C1 segment of cervical spinal cord (tissue), 14 donors: ENCODE measurements at regions not wholly inside any gene's neighbourhood (a gene's known extent, or its start where the extent isn't known, plus 50 kb on each side); places are given as distances from the start of the nearest gene placed in this dataset.

Source experiments
- DNase-seq, 14 donors: peaks; one replicate each; lab custom pipeline; 2025; lab: John Stamatoyannopoulos, UW

GRCh38 chr13:83333614-83334388 is 548.5 kb downstream of the SLITRK1 start:
- no peak for DNase-seq

DNA sequence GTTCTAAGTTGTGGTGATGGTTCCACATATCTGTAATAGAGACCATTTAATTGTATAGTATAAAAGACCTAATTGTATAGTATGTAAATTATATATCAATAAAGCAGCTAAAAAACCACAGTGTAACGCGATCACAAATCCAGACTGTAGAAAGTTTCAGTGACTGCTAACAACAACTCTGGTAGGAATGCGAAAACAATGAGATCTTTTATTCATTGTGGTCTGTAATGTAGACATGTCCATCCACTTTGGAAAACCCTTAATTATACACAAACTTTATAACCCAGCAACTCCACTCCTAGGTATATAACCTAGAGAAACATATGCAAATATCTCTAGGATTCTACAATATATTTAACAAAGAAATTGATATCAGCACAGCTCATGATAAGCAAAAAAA is 549.5 kb downstream of the SLITRK1 start:
- DNase-seq, result no peak

GRCh38 chr13:83327091-83327490 is 555.2 kb downstream of the SLITRK1 start:
- no peak for DNase-seq

GRCh38 chr13:83325125-83325853 is 557.0 kb downstream of the SLITRK1 start:
- no peak for DNase-seq

DNA sequence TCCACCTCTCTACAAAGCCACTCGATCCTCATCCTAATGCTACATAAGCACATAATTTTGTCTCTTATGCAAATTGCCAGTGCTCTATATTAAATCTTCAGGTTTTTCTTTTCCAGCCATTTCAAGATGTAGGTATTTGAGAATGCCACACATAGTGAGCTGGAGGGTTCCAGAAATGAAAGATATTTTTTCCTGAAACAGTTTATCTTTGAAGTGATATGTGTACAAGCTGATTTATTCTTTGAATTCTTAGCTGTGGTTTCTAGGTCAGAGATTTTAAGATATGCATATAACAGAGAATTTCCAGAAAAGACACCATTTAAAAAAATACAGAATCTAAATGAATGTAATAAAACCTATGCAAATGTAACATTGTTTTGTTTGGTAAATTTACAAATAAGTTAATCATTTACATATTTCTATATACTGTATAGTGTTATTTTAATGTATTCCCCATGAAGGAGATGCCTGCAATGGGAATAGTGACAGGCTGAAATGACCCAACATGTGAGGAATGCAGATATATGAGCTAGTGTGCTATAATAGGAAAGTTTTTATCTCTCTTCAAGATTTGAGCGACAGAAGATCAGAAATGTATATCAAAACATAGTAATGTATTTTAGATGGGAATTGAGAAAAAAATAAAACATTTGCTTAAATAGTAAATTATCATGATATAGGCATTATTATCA is 570.2 kb downstream of the SLITRK1 start:
- DNase-seq, result no peak

DNA sequence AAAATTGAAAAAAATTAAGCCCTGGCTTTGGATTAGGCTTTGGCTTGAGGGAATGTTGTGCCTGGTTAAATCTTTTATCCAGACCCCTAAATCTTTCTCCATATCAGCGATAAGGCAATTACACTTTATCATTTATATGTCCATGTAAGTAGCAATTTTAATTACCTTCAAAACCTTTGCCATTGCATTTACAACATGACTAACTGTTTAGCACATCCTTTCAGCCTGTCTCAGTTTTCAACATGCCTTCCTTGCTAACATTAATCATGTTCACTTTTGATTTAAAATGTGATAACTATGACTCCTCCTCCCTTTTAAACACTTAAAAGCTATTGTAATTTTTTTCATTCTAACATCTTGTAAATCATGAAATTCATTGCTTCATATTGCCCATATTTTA is 583.7 kb downstream of the SLITRK1 start:
- no peak for DNase-seq

- no peak for DNase-seq
Observed at GRCh38 chr13:83297586-83298290, 584.5 kb downstream of the SLITRK1 start.

GRCh38 chr13:83295686-83296085 is 586.6 kb downstream of the SLITRK1 start:
- no peak for DNase-seq

GRCh38 chr13:83286737-83287136 is 595.5 kb downstream of the SLITRK1 start:
- DNase-seq, result no peak

- DNase-seq, result no peak
Observed at GRCh38 chr13:83281654-83282053, 600.6 kb downstream of the SLITRK1 start.

DNA sequence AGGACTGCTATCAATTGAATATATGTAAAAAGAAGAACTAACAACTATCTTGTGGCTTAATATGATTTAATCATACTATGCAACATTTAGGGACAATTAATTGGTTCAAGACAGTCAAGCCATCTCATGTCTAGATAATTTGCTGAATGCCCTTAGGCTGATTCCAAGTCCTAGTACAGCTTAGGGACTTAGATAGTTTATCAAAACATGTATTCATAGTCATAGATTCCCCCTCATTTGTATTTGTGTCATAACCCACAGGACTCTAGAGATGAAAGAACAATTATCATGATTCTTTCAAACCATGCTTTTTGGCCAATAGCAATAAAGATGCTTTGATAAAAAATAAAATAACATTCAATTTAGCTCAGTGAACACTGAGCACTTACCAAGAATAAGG is 607.6 kb downstream of the SLITRK1 start:
- no peak for DNase-seq

DNA sequence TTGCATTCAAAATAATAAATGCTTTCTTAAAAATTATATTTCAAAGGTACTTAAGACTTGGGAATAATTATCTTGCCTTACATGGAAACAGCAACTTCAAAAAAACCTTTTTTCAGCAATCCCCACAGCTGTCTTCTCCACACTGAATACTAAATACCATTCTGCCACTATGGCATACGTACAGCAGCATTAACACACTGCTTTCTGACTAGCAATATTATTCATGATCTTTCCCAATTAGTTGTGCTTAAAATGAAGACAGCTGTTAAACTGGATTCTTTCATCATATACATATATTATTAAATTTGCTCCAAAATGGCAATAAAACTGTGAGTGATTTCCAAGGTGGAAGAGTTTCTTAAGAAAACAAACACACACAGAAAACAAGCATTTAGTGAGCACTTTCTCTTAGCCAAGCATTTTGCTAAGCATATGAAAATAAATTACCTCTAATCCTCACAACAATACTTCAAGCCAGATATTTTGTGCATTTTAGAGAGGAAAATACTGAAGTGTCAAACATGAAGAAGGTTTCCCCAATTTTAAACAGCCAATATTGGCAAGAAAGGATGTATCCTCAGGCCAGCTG is 609.5 kb downstream of the SLITRK1 start:
- no peak for DNase-seq

GRCh38 chr13:83272076-83272475 is 610.2 kb downstream of the SLITRK1 start:
- no peak for DNase-seq

DNA sequence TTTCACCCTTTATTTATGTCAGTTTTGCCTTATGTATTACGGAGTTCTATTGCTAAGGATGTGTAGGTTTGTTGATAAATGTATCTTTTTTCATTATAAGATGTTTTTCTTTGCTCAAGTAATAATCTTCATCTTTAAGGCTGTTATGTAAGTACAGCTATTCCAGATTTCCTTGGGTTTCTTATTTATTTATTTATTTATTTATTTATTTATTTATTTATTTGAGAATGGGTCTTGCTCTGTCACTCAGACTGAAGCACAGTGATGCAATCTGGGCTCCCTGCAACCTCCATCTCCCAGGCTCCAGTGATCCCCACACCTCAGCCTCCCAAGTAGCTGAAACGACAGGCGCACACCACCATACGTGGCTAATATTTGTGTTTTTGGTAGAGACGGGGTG is 617.0 kb downstream of the SLITRK1 start:
- DNase-seq, result no peak

DNA sequence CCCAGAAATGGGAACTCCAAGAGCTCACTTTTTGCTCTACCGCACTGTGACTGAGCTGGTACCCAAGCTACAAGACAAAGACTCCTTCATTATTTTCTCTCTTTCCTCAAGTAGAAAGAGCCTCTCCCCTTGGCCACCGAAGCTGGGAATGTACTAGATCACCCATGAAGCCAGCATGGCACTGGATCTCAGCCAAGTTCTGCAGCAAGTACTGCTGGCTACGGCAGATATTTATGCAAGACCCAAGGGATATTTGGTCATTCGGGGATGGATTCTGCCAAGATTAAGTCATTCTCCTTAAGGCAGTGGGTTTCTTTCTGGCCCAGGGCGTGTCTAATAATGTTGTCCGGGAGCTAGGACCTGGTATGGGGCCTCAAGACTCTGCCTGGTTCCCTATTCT is 633.5 kb downstream of the SLITRK1 start:
- DNase-seq, result no peak

GRCh38 chr13:83232626-83233025 is 649.6 kb downstream of the SLITRK1 start:
- DNase-seq, result no peak

GRCh38 chr13:83229574-83230305 is 652.5 kb downstream of the SLITRK1 start:
- DNase-seq, result no peak

- DNase-seq, result no peak
Observed at GRCh38 chr13:83223546-83223945, 658.7 kb downstream of the SLITRK1 start.

- DNase-seq, result no peak
Observed at GRCh38 chr13:83221813-83222241, 660.4 kb downstream of the SLITRK1 start.

DNA sequence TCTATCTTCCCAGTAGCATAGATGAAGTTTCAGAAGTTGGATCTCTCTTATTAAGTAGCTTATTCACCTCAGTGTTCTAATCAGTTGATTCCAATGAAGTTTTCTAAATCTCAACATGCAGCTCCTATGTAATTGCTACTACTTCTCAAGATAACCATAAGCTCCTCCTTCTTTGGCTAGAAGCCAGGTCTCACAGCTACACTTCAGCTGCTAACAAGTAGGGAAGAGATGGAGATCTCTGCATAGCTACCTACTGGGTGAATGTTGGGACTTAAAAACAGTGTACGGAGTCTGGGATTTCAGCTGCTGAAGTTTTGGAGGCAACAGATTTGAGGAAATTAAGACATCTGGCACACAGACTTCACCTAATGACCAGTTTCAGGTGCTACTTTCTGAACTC is 661.0 kb downstream of the SLITRK1 start:
- no peak for DNase-seq

DNA sequence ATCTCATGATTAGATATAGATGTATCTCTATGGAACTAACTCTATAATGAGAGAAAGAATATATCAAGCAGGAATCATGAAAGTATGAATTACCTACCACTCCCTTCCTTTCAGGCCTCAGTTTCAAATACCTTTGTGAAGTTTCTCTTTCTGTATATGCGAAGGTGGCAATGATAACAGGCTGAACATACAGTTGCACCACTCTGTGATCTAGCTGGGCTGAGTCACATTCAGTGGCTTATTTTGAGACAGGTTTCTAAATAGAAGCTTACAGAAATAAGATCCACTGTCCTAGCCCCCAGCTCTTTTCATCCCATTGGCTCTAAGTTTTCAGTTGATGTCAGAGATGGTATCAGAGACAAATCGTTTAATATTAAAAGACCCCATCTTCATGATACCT is 662.0 kb downstream of the SLITRK1 start:
- DNase-seq, result no peak
